H9 (cell line): ENCODE measurements at regions not wholly inside any gene's neighbourhood (a gene's known extent, or its start where the extent isn't known, plus 50 kb on each side); places are given as distances from the start of the nearest gene placed in this dataset.

Source experiments
- DNase-seq: peaks from one replicate; pipeline ENCODE4 v3.0.0-alpha.2; 2017
- H2AFZ ChIP-seq: one replicate; pipeline ENCODE4 v1.6.1; 2013; ENCODE audit warnings: mild to moderate bottlenecking, low read length, control low read depth, moderate library complexity
- H2AK5ac ChIP-seq: 2 replicates; pipeline ENCODE4 v1.6.1; 2013; ENCODE audit warnings: low read length, control low read depth, mixed read lengths; ENCODE audit not compliant: insufficient read length
- H2BK120ac ChIP-seq: one replicate; pipeline ENCODE4 v1.6.1; 2013; ENCODE audit warnings: low read depth, mild to moderate bottlenecking, low read length, control low read depth, inconsistent platforms; ENCODE audit not compliant: poor library complexity, severe bottlenecking
- H2BK12ac ChIP-seq: 2 replicates; pipeline ENCODE4 v1.6.1; 2013; ENCODE audit warnings: low read length, control low read depth, mixed read lengths, low read depth; ENCODE audit not compliant: insufficient read length
- H2BK15ac ChIP-seq: 2 replicates; pipeline ENCODE4 v1.6.1; 2013; ENCODE audit warnings: low read depth, low read length, control low read depth
- H2BK20ac ChIP-seq: one replicate; pipeline ENCODE4 v1.6.1; 2013; ENCODE audit warnings: low read depth, mild to moderate bottlenecking, low read length, control low read depth, inconsistent platforms; ENCODE audit not compliant: poor library complexity, severe bottlenecking
- H2BK5ac ChIP-seq: 2 replicates; pipeline ENCODE4 v1.6.1; 2013; ENCODE audit warnings: low read length, control low read depth, mixed read lengths; ENCODE audit not compliant: insufficient read length
- H3K14ac ChIP-seq: 2 replicates; pipeline ENCODE4 v1.6.1; 2013; ENCODE audit warnings: low read length, control low read depth; ENCODE audit not compliant: insufficient read depth
- H3K18ac ChIP-seq: 2 replicates; pipeline ENCODE4 v1.6.1; 2013; ENCODE audit warnings: low read depth, mild to moderate bottlenecking, mixed read lengths, low read length, control low read depth; ENCODE audit not compliant: insufficient read length
- H3K23ac ChIP-seq: 2 replicates; pipeline ENCODE4 v1.6.1; 2013; ENCODE audit warnings: low read length, control low read depth, mixed read lengths, low read depth; ENCODE audit not compliant: insufficient read length
- H3K23me2 ChIP-seq: 2 replicates; pipeline ENCODE4 v1.6.1; 2013; ENCODE audit warnings: low read depth, mild to moderate bottlenecking, mixed read lengths, low read length, control low read depth; ENCODE audit not compliant: insufficient read length, poor library complexity, severe bottlenecking
- H3K27ac ChIP-seq: 2 replicates; pipeline ENCODE4 v1.5.1; 2013; ENCODE audit warnings: low read length, control low read depth, mixed read lengths, low read depth; ENCODE audit not compliant: insufficient read length
- H3K27me3 ChIP-seq: 2 replicates; pipeline ENCODE4 v1.6.1; 2013; ENCODE audit warnings: low read length, control low read depth, inconsistent platforms; ENCODE audit not compliant: insufficient read depth
- H3K4ac ChIP-seq: 2 replicates; pipeline ENCODE4 v1.6.1; 2013; ENCODE audit warnings: low read depth, mild to moderate bottlenecking, control low read depth, inconsistent platforms, low read length, moderate library complexity
- H3K4me1 ChIP-seq: 2 replicates; pipeline ENCODE4 v1.6.1; 2013; ENCODE audit warnings: low read length, control low read depth, inconsistent platforms; ENCODE audit not compliant: insufficient read depth
- H3K4me2 ChIP-seq: 2 replicates; pipeline ENCODE4 v1.6.1; 2013; ENCODE audit warnings: low read length, control low read depth, mixed read lengths; ENCODE audit not compliant: insufficient read length, insufficient read depth
- H3K56ac ChIP-seq: 2 replicates; pipeline ENCODE4 v1.6.1; 2013; ENCODE audit warnings: low read depth, mild to moderate bottlenecking, mixed read lengths, low read length, control low read depth; ENCODE audit not compliant: insufficient read length
- H3K79me1 ChIP-seq: 2 replicates; pipeline ENCODE4 v1.6.1; 2013; ENCODE audit warnings: low read depth, mild to moderate bottlenecking, moderate library complexity, low read length, control low read depth, inconsistent platforms; ENCODE audit not compliant: insufficient read depth, poor library complexity, severe bottlenecking
- H3K79me2 ChIP-seq: 2 replicates; pipeline ENCODE4 v1.6.1; 2013; ENCODE audit warnings: low read length, control low read depth, inconsistent platforms; ENCODE audit not compliant: insufficient read depth
- H3K9ac ChIP-seq: 2 replicates; pipeline ENCODE4 v1.6.1; 2013; ENCODE audit warnings: low read length, control low read depth, mixed read lengths; ENCODE audit not compliant: insufficient read length; ENCODE audit errors: extremely low read depth
- H3K9me3 ChIP-seq: one replicate; pipeline ENCODE4 v1.6.1; 2013; ENCODE audit warnings: low read depth, low read length, inconsistent platforms; ENCODE audit not compliant: control insufficient read depth
- H3T11ph ChIP-seq: one replicate; pipeline ENCODE4 v1.6.1; 2013; ENCODE audit warnings: mild to moderate bottlenecking, low read length, control low read depth, inconsistent platforms
- H4K20me1 ChIP-seq: one replicate; pipeline ENCODE4 v1.6.1; 2013; ENCODE audit not compliant: control insufficient read depth, insufficient read length, insufficient read depth
- H4K5ac ChIP-seq: 2 replicates; pipeline ENCODE4 v1.6.1; 2013; ENCODE audit warnings: low read depth, mild to moderate bottlenecking, mixed read lengths, low read length, control low read depth; ENCODE audit not compliant: insufficient read length
- H4K8ac ChIP-seq: replicated peaks from 2 replicates; pipeline ENCODE4 v1.6.1; 2013; ENCODE audit warnings: low read length, control low read depth, mixed read lengths, low read depth; ENCODE audit not compliant: insufficient read length
- H4K91ac ChIP-seq: 2 replicates; pipeline ENCODE4 v1.6.1; 2013; ENCODE audit warnings: low read depth, mild to moderate bottlenecking, moderate library complexity, mixed read lengths, low read length, control low read depth; ENCODE audit not compliant: insufficient read length
- H3K27ac Mint-ChIP-seq, 3 experiments: 2 replicates in 2 of 3; 3 replicates in 1 of 3; pipeline ENCODE4 v1.8.0; 2020 to 2021; ENCODE audit warnings: mixed read lengths in 3 of 3, mild to moderate bottlenecking in 1 of 3, moderate library complexity in 1 of 3
- H3K27me3 Mint-ChIP-seq: 2 replicates; pipeline ENCODE4 v1.8.0; 2021; ENCODE audit warnings: low read depth, mild to moderate bottlenecking, moderate library complexity, mixed read lengths
- H3K36me3 Mint-ChIP-seq, 3 experiments: 2 replicates in 2 of 3; 3 replicates in 1 of 3; pipeline ENCODE4 v1.8.0; 2020 to 2021; ENCODE audit warnings: low read depth in 3 of 3, mixed read lengths in 3 of 3; ENCODE audit not compliant: insufficient read depth in 1 of 3
- H3K4me1 Mint-ChIP-seq, 2 experiments: 2 replicates each; pipeline ENCODE4 v1.8.0; 2020; ENCODE audit warnings: mixed read lengths in 2 of 2
- H3K4me3 Mint-ChIP-seq, 2 experiments: 2 replicates in 1 of 2; 3 replicates in 1 of 2; pipeline ENCODE4 v1.8.0; 2020 to 2021; ENCODE audit warnings: mild to moderate bottlenecking in 2 of 2, mixed read lengths in 2 of 2, moderate library complexity in 1 of 2
- H3K9me3 Mint-ChIP-seq, 2 experiments: 2 replicates in 1 of 2; 3 replicates in 1 of 2; pipeline ENCODE4 v1.8.0; 2020; ENCODE audit warnings: mild to moderate bottlenecking in 2 of 2, mixed read lengths in 2 of 2, moderate library complexity in 1 of 2
- CTCF ChIP-seq: fragments of 200-600 bp; sonication (generic); conservative IDR thresholded peaks from 3 replicates; pipeline ENCODE4 v1.8.0; 2021; ENCODE audit warnings: antibody characterized with exemption, mild to moderate bottlenecking
- WGBS: extraction: QIAGEN DNeasy Blood & Tissue Kit; methylation state at CpG from one replicate; pipeline ENCODE4 v1.1.7; 2013; ENCODE audit warnings: missing lambda C conversion rate, low lambda C conversion rate, mixed read lengths; ENCODE audit not compliant: insufficient read length; ENCODE audit errors: extremely low coverage; 5-methylcytosine and 5-hydroxymethylcytosine counted together

DNA sequence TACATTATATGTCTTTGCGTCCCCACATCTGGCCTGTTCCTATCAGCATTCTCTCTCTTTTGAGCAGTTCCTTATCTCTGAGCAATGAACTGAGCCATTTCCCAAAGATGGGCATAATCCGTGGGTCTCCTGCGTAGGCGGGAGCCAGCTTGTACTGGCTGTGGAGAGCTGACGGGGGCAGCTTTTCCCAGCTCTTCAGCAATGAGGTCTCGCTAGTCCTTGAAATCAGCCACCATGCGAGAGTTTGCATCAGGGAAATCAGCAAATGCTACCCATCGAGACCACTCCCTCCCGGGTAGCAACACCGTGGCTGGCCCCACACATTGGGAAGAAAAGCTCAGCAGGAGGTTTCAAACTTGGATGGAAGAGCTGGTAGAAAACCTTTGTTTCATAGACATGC, 51.9 kb upstream of the FAM180A start:
- Histone ChIP-seq H3K4ac (no peak overlapping the region), H3K27ac (no peak overlapping the region), H3K79me2 (no peaks in the 10 kb centered on the region), H2BK5ac (no peak overlapping the region), H4K91ac (no peak overlapping the region), H3K9me3 (no peaks in the 10 kb centered on the region), H3K4me2 (peak overlapping the region; percentile 51), H4K5ac (no peak overlapping the region), H3T11ph (no peak overlapping the region), H3K9ac (no peak overlapping the region), H3K79me1 (no peaks in the 10 kb centered on the region), H2BK15ac (no peak overlapping the region), H3K4me1 (no peaks in the 10 kb centered on the region; the same call in 1 of the 2 replicates), H4K8ac (no peak overlapping the region), H3K56ac (no peak overlapping the region), H3K14ac (no peak overlapping the region), H3K23me2 (no peaks in the 10 kb centered on the region), H2BK12ac (no peak overlapping the region), H4K20me1 (no peaks in the 10 kb centered on the region), H2AK5ac (no peak overlapping the region), H3K18ac (no peak overlapping the region), H2AFZ (peak overlapping the region; percentile 66), H3K23ac (no peak overlapping the region), H3K27me3 (no peaks in the 10 kb centered on the region), H2BK20ac (no peak overlapping the region), H2BK120ac (no peak overlapping the region)
- Mint-ChIP-seq H3K36me3 (no peaks in the 10 kb centered on the region), H3K4me1 (peaks cover 10% of the 10 kb centered on the region in 2 experiments), H3K4me3 (peak overlapping the region in 1 of 2 experiments; percentile 31; a peak in 2 of 5 replicates), H3K27ac (peak overlapping the region in 2 of 3 experiments; percentile 20 to 37; a peak in 2 of 7 replicates), H3K9me3 (no peaks in the 10 kb centered on the region), H3K27me3 (no peaks in the 10 kb centered on the region; the same call in none of the 2 replicates)
- WGBS, result no CpG with 5 or more reads among the region's 10 CpGs
- peak; percentile 48 for DNase-seq
- TF ChIP-seq CTCF, result no peak
